GM18517 (cell line): ENCODE measurements at regions not wholly inside any gene's neighbourhood (a gene's known extent, or its start where the extent isn't known, plus 50 kb on each side); places are given as distances from the start of the nearest gene placed in this dataset.

Source experiments
- ATAC-seq: cut with Tn5 transposase; IDR thresholded peaks from one replicate; pipeline ENCODE4 v1.9.1; 2021; ENCODE audit warnings: mild to moderate bottlenecking, moderate library complexity; ENCODE audit not compliant: unreplicated experiment

- no peak for ATAC-seq
Observed at GRCh38 chr2:223503746-223504145, 98.4 kb downstream of the SCG2 start.

GRCh38 chr2:223508372-223508771 lies 93.8 kb downstream of the SCG2 start:
- ATAC-seq, result no peak

- ATAC-seq, result no peak
Observed at GRCh38 chr2:223510713-223511112, 91.4 kb downstream of the SCG2 start.

DNA sequence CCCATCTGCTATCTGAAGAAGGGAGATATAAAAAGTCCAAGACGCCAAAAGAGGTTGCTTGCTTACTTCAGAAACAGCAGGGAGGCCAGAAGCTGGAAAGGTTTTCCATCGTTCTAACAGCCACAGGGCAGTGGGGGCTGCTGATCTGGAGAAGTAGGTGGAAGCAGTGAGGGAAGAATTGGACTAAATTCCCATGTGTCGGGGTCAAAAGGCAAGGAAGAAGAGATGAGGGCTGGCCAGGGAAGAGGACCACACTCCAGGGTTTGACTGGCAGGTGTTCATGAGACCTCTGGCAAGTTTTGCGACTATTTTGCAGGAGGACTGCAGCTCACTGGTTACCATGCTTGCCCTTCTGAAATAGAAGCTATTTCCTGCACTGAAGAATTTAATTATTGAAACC lies 91.0 kb downstream of the SCG2 start:
- no peak for ATAC-seq

DNA sequence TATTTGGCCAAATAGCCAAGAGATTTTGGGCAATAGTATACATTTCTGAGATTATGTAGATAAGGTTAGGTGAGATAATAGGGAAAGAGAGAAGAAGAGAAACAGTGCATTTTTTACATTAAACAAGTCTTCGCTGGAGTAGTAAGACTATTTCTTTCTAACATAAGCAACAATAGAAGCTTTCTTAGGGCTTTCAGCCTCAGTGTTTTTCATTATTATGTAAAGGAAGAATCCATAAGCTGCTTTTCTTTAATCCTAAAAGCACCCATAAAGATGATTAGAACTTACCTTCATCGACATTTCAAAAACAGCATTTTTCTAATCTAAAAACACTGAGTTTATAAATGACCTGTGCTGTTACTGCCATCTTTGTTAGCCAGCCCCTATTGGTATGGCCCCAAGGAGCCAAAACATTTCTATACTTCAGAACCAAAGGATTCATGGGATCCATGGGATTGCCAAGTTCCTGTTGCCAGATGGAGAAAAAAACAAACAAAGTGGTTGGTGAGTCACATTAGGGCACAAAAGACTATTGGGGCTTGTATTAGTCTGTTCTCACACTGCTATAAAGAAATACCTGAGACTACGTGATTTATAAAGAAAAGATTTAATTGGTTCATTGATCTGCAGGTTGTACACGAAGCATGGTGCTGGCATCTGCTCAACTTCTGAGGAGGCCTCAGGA lies 88.2 kb downstream of the SCG2 start:
- no peak for ATAC-seq

- no peak for ATAC-seq
Observed at GRCh38 chr2:223519471-223519870, 82.7 kb downstream of the SCG2 start.

- ATAC-seq, result no peak
Observed at GRCh38 chr2:223522796-223523195, 79.4 kb downstream of the SCG2 start.

- no peak for ATAC-seq
Observed at GRCh38 chr2:223523551-223524001, 78.6 kb downstream of the SCG2 start.

GRCh38 chr2:223524066-223524465 lies 78.1 kb downstream of the SCG2 start:
- no peak for ATAC-seq

GRCh38 chr2:223526106-223526505 lies 76.1 kb downstream of the SCG2 start:
- no peak for ATAC-seq

DNA sequence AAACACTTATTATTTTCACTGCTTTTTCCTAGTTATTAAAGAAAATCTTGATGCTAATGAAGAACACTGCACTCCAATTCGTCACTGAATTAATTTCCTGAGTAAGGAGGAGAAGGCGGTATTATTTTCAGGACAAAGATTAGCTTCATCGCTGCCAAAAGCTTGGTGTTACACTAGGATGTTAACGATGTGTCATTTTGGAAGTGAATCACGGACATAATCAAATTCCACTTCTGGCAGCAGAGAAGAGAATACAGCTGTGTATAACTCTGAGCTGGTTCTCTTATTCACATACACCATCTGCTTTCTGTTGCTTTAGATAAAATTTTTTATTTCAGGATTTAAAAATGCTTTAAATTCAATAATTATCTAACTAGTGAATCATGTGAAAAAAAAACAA lies 74.1 kb downstream of the SCG2 start:
- no peak for ATAC-seq

- ATAC-seq, result no peak
Observed at GRCh38 chr2:223529696-223530095, 72.5 kb downstream of the SCG2 start.

DNA sequence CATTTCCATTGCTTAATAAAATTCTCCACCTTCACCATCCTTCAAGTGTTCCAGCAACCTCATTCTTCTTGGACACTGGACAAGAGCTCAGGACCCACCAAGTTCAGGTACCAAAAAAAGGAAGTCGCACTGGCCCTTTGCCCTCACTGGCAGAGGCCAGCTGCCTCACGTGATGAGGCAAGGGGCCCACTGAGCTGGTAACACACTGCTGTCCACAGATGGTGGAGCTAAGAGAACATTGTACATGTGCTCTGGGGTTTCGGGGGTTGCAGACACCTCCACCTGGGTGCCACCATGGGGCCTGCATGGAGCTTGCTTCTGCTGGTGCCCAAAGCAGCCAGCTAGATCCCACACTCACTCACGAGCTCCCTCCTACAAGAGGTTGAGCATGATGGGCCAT lies 71.3 kb downstream of the SCG2 start:
- ATAC-seq, result no peak

- no peak for ATAC-seq
Observed at GRCh38 chr2:223532161-223532560, 70.0 kb downstream of the SCG2 start.

DNA sequence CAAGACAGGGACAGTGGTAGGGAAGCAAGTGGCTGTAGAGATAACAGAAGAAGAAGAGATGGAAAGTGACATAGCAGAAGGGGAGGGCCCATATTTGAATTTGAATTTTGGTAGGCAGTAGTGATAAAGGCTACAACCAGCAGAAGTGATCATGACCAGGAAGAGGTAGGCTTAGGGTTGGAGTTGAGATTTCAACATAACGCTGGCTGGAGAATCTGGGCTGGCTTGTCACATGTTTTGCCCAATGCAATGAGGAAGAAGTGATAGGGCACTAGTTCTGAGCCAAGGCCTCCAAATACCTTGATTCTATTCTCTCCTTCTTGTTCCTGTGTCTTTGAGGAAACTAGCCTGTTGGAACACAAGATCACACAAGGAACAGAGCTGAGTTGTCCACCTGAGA lies 69.4 kb downstream of the SCG2 start:
- no peak for ATAC-seq

DNA sequence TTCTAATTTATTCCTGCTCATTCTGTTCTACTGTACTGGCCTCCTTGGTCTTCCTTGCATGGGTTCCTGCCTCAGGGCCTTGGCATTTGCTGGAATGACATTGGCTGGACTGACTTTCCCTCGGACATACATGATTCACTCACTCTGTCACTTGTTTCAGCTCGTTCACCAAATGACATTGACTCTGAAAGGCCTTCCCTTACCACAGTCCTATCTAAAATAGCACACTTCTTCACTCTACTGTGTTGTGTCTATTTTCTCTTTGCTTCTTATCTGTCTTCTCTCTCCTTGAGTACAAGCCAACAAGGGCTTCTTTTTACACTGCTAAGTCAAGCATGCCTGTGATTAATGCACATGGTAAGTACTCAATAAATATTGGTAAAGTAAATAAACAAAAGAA lies 65.6 kb downstream of the SCG2 start:
- ATAC-seq, result no peak

- ATAC-seq, result no peak
Observed at GRCh38 chr2:223537115-223537514, 65.0 kb downstream of the SCG2 start.

DNA sequence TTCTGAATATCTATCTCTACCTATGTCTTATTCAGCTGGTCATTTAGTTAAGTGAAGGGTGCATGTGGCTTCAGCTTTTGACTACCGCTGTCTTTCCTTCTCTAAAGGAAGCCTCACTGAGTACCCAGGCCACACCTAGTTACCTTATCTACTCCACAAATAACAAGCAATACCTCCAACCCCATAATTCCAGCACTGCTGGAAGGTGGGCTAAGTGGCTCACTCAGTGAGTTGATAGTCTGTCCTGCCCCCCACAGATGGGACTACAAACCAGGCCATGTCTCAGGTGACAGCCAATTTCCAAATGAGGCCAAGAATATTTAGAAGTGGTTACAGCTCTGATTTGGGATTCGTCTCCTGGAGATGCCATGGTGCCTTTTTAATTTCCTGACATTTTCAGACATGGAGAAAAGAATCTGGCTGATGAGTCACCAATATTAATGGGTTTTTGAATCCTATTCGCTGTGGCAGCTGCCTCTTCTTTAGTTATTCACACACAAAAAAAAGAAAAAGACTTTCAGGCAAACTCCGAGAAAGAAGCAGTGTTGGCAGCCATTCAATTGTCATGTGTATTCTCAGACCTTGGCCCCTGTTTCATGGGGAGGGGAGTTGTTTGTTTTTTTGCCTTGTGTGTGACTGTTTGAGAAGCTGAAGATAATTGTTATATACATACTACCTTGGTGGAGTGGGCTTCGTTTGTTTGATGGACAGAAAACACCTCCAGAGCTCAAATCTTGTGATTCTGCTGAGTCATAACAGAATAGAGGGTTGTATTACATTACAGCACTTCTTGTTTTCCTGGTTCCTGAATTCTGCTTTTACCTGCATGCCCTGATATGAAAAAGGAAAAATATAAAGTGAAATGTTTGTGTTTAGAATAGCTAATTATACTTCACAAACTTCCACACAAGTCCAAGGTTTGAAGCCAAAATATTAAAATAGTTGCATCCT lies 64.2 kb downstream of the SCG2 start:
- ATAC-seq, result no peak

DNA sequence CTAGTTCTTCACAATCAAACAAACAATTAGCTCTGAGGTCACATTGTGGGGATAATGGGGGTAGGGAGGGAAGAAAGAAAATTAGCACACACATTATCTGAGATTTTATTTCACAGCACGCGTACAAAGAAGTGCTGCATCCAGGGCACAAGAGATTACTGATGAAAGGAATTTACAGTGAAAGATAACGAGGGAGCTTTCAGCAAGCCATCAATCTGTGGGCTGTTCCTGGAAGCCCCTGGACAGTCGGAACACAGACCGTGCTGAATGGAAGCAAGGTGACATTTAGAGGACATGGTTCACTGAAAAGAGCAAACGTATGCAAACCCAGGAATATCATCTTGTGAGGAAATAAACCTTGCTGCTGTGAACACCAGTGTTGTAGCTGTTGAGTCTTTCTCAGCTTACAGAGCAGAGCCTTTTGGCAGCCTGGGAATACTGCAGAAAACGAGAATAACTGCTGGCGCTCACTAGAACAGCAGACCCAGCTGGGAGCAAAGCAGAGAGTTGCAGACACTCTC lies 63.2 kb downstream of the SCG2 start:
- ATAC-seq, result no peak

GRCh38 chr2:223541546-223541945 lies 60.6 kb downstream of the SCG2 start:
- ATAC-seq, result no peak

DNA sequence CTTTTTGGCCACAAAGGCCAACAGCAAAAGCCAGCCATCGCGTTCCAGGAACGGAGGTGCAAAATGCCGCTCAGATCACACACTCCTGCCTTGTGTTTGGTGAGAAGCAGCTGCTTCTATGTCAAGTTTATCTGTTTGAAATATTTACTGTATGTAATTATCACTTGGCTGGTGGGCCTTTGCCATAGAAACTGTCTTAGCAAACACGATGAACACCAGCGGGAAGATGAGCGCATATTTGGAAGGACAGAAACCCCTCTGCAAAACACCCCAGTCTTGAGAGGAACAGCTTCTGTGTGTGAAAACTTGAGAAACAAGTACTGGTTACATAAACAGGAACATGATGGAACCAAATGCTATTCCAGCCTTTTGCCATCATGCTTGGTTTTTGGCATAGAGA lies 59.7 kb downstream of the SCG2 start:
- no peak for ATAC-seq

- ATAC-seq, result no peak
Observed at GRCh38 chr2:223545406-223545805, 56.8 kb downstream of the SCG2 start.
